ENCODE measurements at regions not wholly inside any gene's neighbourhood (a gene's known extent, or its start where the extent isn't known, plus 50 kb on each side); places are given as distances from the start of the nearest gene placed in this dataset.
A peak's percentile ranks its signal among the peaks of the same experiment; 100 is the strongest.

DNA sequence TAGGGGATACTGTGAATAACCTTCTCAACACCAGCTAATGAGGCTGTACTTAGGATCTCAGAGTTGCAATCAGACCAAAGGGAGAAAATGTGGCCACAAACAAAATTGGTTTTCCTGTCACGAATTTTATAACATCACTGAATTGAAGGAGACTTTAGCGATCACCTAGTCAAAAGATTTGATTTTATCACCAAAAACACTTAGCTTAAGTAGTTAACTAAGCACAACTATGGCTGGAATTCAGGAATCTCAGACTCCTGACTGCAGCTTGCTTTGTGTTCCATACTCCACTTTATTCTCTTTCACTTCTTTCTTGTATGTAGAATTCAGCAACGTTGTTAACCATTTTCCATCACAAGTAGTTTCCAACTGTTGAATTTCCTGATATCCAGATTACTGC, 152.0 kb downstream of the SLC16A9 start:
- peaks cover 0 to 4% of the 10 kb centered on the region in 2 donors for H3K4me1 ChIP-seq (ENCODE audit: control insufficient read depth in 1 of 2, insufficient read depth in 2 of 2, low read length in 2 of 2)
- H3K36me3 ChIP-seq (ENCODE audit: control insufficient read depth in 1 of 2, insufficient read depth in 2 of 2, low read length in 2 of 2): no peaks in the 10 kb centered on the region
- no peak overlapping the region for H3K4me3 ChIP-seq (ENCODE audit: low read depth in 1 of 2, low read length in 2 of 2)
- no peak overlapping the region for H3K27ac ChIP-seq (ENCODE audit: low read depth, low read length)
- H3K9ac ChIP-seq (ENCODE audit: low read depth in 1 of 2, low read length in 2 of 2): no peak overlapping the region
- no peaks in the 10 kb centered on the region for H3K9me3 ChIP-seq (ENCODE audit: control insufficient read depth in 1 of 2, low read length in 2 of 2)
- H3K27me3 ChIP-seq (ENCODE audit: control insufficient read depth in 1 of 2, insufficient read depth in 2 of 2, low read length in 2 of 2): no peaks in the 10 kb centered on the region

DNA sequence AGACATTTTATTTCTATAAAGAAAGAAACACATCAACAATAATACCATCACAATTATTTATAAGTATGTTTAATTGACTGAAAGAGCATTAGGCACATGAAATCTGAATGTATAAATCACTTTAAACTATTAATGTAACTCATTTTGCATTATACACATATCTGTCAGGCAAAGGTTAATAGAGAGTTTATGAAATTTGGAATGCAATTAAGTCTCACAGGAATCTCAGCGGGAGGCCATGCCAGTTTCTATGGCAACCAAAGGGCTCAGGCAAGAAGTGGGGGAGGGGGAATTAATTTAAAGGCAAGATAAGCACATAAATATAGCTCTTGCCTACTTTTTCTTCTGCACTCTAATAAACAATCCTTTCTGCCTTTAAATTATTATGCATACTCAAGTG, 152.6 kb downstream of the SLC16A9 start:
- H3K4me1 ChIP-seq (ENCODE audit: control insufficient read depth in 1 of 2, insufficient read depth in 2 of 2, low read length in 2 of 2): peaks cover 0 to 4% of the 10 kb centered on the region in 2 donors
- no peak overlapping the region for H3K4me3 ChIP-seq (ENCODE audit: low read depth in 1 of 2, low read length in 2 of 2)
- H3K27me3 ChIP-seq (ENCODE audit: control insufficient read depth in 1 of 2, insufficient read depth in 2 of 2, low read length in 2 of 2): no peaks in the 10 kb centered on the region
- H3K36me3 ChIP-seq (ENCODE audit: control insufficient read depth in 1 of 2, insufficient read depth in 2 of 2, low read length in 2 of 2): no peaks in the 10 kb centered on the region
- no peaks in the 10 kb centered on the region for H3K9me3 ChIP-seq (ENCODE audit: control insufficient read depth in 1 of 2, low read length in 2 of 2)
- H3K27ac ChIP-seq (ENCODE audit: low read depth, low read length): no peak overlapping the region
- no peak overlapping the region for H3K9ac ChIP-seq (ENCODE audit: low read depth in 1 of 2, low read length in 2 of 2)

DNA sequence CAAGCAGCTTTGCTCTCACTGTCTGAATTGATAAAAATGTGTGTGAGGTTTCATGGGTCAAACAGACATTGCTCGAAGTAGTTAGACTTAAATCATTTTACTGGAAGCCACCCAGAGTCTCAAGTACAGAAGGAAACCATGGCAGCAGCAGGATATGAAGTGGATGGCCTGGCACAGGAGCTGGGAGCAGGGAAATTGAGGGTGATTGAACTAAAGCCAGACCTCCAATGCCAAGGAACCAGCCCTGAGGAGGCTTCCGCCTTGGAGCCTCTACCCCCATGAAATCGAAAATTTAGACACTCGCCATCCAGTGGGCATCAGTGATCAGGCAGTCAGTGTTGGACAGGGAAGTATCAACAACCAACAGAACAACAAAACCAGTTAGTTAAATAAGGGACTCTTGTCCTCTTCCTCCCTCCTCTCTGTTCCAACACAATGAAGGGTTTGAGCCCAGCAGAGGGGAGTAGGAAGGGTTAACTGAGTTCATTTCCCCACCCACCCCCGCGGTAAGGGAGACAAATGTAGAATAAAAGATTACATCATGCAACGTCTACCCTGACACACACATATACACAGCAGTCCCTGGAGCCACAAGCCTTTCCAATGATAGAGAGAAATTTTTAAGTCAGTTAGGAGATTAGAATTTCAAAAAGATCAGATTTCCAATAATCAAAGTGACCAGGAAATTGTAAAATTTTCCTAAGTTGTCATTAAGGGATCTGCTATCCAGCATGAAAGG, 156.3 kb downstream of the SLC16A9 start:
- no peaks in the 10 kb centered on the region for H3K36me3 ChIP-seq (ENCODE audit: control insufficient read depth in 1 of 2, insufficient read depth in 2 of 2, low read length in 2 of 2)
- no peak overlapping the region for H3K9ac ChIP-seq (ENCODE audit: low read depth in 1 of 2, low read length in 2 of 2)
- H3K4me1 ChIP-seq (ENCODE audit: control insufficient read depth in 1 of 2, insufficient read depth in 2 of 2, low read length in 2 of 2): no peaks in the 10 kb centered on the region
- H3K4me3 ChIP-seq (ENCODE audit: low read depth in 1 of 2, low read length in 2 of 2): no peak overlapping the region
- H3K27me3 ChIP-seq (ENCODE audit: control insufficient read depth in 1 of 2, insufficient read depth in 2 of 2, low read length in 2 of 2): no peaks in the 10 kb centered on the region
- no peaks in the 10 kb centered on the region for H3K9me3 ChIP-seq (ENCODE audit: control insufficient read depth in 1 of 2, low read length in 2 of 2)
- no peak overlapping the region for H3K27ac ChIP-seq (ENCODE audit: low read depth, low read length)

- Histone ChIP-seq H3K36me3 (ENCODE audit: control insufficient read depth in 1 of 2, insufficient read depth in 2 of 2, low read length in 2 of 2) (no peaks in the 10 kb centered on the region), H3K9ac (ENCODE audit: low read depth in 1 of 2, low read length in 2 of 2) (no peak overlapping the region), H3K27ac (ENCODE audit: low read depth, low read length) (no peak overlapping the region)
These were observed 159.6 kb downstream of the SLC16A9 start for GRCh38 chr10:59550061-59550460.

DNA sequence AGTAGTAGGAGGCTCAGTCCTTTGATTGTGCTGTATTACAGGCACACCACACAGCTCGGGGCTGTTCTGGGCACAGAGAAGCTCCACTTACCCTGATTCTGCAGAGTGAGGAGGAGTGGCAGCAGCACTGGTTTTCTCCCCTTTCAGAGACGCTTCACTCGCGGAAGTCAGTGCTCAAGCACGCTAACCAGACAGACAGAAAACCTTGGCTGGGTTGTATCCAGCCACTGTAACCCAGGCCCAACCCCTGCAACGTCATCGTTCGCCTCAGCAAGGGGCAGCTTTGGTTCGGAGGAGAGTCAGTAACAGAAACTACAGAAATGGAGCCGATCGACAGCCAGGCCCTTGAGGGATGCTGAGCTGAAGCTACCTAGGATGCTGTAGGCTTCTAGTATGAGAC, 171.0 kb downstream of the SLC16A9 start:
- Histone ChIP-seq H3K9ac (ENCODE audit: low read depth in 1 of 2, low read length in 2 of 2) (no peak overlapping the region), H3K4me3 (ENCODE audit: low read depth in 1 of 2, low read length in 2 of 2) (no peak overlapping the region), H3K27me3 (ENCODE audit: control insufficient read depth in 1 of 2, insufficient read depth in 2 of 2, low read length in 2 of 2) (no peaks in the 10 kb centered on the region), H3K4me1 (ENCODE audit: control insufficient read depth in 1 of 2, insufficient read depth in 2 of 2, low read length in 2 of 2) (peaks cover 0 to 4% of the 10 kb centered on the region in 2 donors), H3K36me3 (ENCODE audit: control insufficient read depth in 1 of 2, insufficient read depth in 2 of 2, low read length in 2 of 2) (no peaks in the 10 kb centered on the region), H3K27ac (ENCODE audit: low read depth, low read length) (no peak overlapping the region), H3K9me3 (ENCODE audit: control insufficient read depth in 1 of 2, low read length in 2 of 2) (no peaks in the 10 kb centered on the region)

More at GRCh38 chr10:59550061-59550460, 159.6 kb downstream of the SLC16A9 start:
- no peak overlapping the region for H3K4me3 ChIP-seq (ENCODE audit: low read depth in 1 of 2, low read length in 2 of 2)
- H3K27me3 ChIP-seq (ENCODE audit: control insufficient read depth in 1 of 2, insufficient read depth in 2 of 2, low read length in 2 of 2): no peaks in the 10 kb centered on the region
- no peaks in the 10 kb centered on the region for H3K9me3 ChIP-seq (ENCODE audit: control insufficient read depth in 1 of 2, low read length in 2 of 2)
- no peaks in the 10 kb centered on the region for H3K4me1 ChIP-seq (ENCODE audit: control insufficient read depth in 1 of 2, insufficient read depth in 2 of 2, low read length in 2 of 2)

DNA sequence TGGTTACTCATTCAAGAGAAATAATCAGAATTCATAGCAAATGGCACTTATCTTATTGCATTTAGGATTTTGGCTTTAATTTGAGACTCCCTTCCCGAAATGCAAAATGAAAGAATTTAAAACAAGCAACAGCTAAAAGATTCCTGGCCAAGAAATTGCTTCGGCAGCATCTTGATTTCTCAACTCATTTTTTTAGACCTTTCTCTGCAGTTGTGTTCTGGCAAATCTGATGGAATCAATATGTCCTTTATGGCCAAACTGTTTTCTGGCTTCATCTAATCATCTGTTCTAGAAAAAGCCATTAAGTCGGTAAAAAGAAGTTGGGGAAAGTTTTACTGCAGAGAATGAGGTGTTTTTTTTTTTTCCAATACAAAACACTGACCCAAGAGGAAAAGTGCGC, 172.1 kb downstream of the SLC16A9 start:
- no peaks in the 10 kb centered on the region for H3K36me3 ChIP-seq (ENCODE audit: control insufficient read depth in 1 of 2, insufficient read depth in 2 of 2, low read length in 2 of 2)
- H3K4me3 ChIP-seq (ENCODE audit: low read depth in 1 of 2, low read length in 2 of 2): no peak overlapping the region
- no peaks in the 10 kb centered on the region for H3K9me3 ChIP-seq (ENCODE audit: control insufficient read depth in 1 of 2, low read length in 2 of 2)
- no peak overlapping the region for H3K27ac ChIP-seq (ENCODE audit: low read depth, low read length)
- H3K4me1 ChIP-seq (ENCODE audit: control insufficient read depth in 1 of 2, insufficient read depth in 2 of 2, low read length in 2 of 2): peaks cover 0 to 4% of the 10 kb centered on the region in 2 donors
- no peak overlapping the region for H3K9ac ChIP-seq (ENCODE audit: low read depth in 1 of 2, low read length in 2 of 2)
- no peaks in the 10 kb centered on the region for H3K27me3 ChIP-seq (ENCODE audit: control insufficient read depth in 1 of 2, insufficient read depth in 2 of 2, low read length in 2 of 2)

- Histone ChIP-seq H3K36me3 (ENCODE audit: control insufficient read depth in 1 of 2, insufficient read depth in 2 of 2, low read length in 2 of 2) (no peaks in the 10 kb centered on the region), H3K27me3 (ENCODE audit: control insufficient read depth in 1 of 2, insufficient read depth in 2 of 2, low read length in 2 of 2) (no peaks in the 10 kb centered on the region), H3K9ac (ENCODE audit: low read depth in 1 of 2, low read length in 2 of 2) (no peak overlapping the region), H3K4me1 (ENCODE audit: control insufficient read depth in 1 of 2, insufficient read depth in 2 of 2, low read length in 2 of 2) (peaks cover 0 to 4% of the 10 kb centered on the region in 2 donors), H3K27ac (ENCODE audit: low read depth, low read length) (peak overlapping the region; percentile 1), H3K9me3 (ENCODE audit: control insufficient read depth in 1 of 2, low read length in 2 of 2) (no peaks in the 10 kb centered on the region), H3K4me3 (ENCODE audit: low read depth in 1 of 2, low read length in 2 of 2) (no peak overlapping the region)
These were observed 173.3 kb downstream of the SLC16A9 start for GRCh38 chr10:59536167-59537014.

GRCh38 chr10:59524348-59524747, 162.0 kb upstream of the FAM13C start:
- Histone ChIP-seq H3K9me3 (ENCODE audit: control insufficient read depth in 1 of 2, low read length in 2 of 2) (no peaks in the 10 kb centered on the region), H3K9ac (ENCODE audit: low read depth in 1 of 2, low read length in 2 of 2) (no peak overlapping the region), H3K4me3 (ENCODE audit: low read depth in 1 of 2, low read length in 2 of 2) (no peak overlapping the region), H3K27ac (ENCODE audit: low read depth, low read length) (peak overlapping the region; percentile 13), H3K36me3 (ENCODE audit: control insufficient read depth in 1 of 2, insufficient read depth in 2 of 2, low read length in 2 of 2) (no peaks in the 10 kb centered on the region), H3K4me1 (ENCODE audit: control insufficient read depth in 1 of 2, insufficient read depth in 2 of 2, low read length in 2 of 2) (no peaks in the 10 kb centered on the region), H3K27me3 (ENCODE audit: control insufficient read depth in 1 of 2, insufficient read depth in 2 of 2, low read length in 2 of 2) (no peaks in the 10 kb centered on the region)

DNA sequence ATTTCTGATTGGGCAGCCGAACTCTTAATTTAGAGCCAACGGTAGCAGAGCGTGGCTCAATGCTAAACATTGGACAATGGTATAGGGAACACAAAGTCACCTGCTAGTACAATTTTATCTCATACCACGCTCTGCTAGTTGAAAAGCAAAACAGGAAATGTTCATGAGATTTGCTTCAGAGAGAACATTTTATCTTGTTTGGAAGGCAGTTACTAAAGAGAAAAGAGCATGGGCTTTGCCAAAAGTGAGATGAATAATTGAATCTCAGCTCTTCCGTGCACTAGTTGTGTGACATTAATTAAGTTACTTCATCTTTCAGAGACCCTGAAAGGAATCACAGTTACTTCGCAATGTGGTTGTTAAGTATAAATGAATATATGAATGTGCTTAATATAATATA, 161.5 kb upstream of the FAM13C start:
- Histone ChIP-seq H3K27me3 (ENCODE audit: control insufficient read depth in 1 of 2, insufficient read depth in 2 of 2, low read length in 2 of 2) (no peaks in the 10 kb centered on the region), H3K9ac (ENCODE audit: low read depth in 1 of 2, low read length in 2 of 2) (no peak overlapping the region), H3K36me3 (ENCODE audit: control insufficient read depth in 1 of 2, insufficient read depth in 2 of 2, low read length in 2 of 2) (no peaks in the 10 kb centered on the region), H3K9me3 (ENCODE audit: control insufficient read depth in 1 of 2, low read length in 2 of 2) (no peaks in the 10 kb centered on the region), H3K27ac (ENCODE audit: low read depth, low read length) (no peak overlapping the region), H3K4me3 (ENCODE audit: low read depth in 1 of 2, low read length in 2 of 2) (no peak overlapping the region), H3K4me1 (ENCODE audit: control insufficient read depth in 1 of 2, insufficient read depth in 2 of 2, low read length in 2 of 2) (no peaks in the 10 kb centered on the region)

- Histone ChIP-seq H3K9me3 (ENCODE audit: control insufficient read depth in 1 of 2, low read length in 2 of 2) (no peaks in the 10 kb centered on the region), H3K9ac (ENCODE audit: low read depth in 1 of 2, low read length in 2 of 2) (no peak overlapping the region), H3K36me3 (ENCODE audit: control insufficient read depth in 1 of 2, insufficient read depth in 2 of 2, low read length in 2 of 2) (no peaks in the 10 kb centered on the region), H3K4me3 (ENCODE audit: low read depth in 1 of 2, low read length in 2 of 2) (no peak overlapping the region), H3K27me3 (ENCODE audit: control insufficient read depth in 1 of 2, insufficient read depth in 2 of 2, low read length in 2 of 2) (no peaks in the 10 kb centered on the region), H3K27ac (ENCODE audit: low read depth, low read length) (no peak overlapping the region), H3K4me1 (ENCODE audit: control insufficient read depth in 1 of 2, insufficient read depth in 2 of 2, low read length in 2 of 2) (no peaks in the 10 kb centered on the region)
These were observed 155.6 kb upstream of the FAM13C start for GRCh38 chr10:59517996-59518395.
